Fibroblast of skin of right quadriceps (primary cell): ENCODE measurements at regions not wholly inside any gene's neighbourhood (a gene's known extent, or its start where the extent isn't known, plus 50 kb on each side); places are given as distances from the start of the nearest gene placed in this dataset.
"Not testable (repeated sequence)": the region's sequence is repeated elsewhere in the genome, so short reads cannot be mapped to it uniquely, and the experiment has no call there.

Experiments
- DNase-seq: peaks from one replicate; pipeline ENCODE4 v3.0.0-alpha.2; 2013

DNA sequence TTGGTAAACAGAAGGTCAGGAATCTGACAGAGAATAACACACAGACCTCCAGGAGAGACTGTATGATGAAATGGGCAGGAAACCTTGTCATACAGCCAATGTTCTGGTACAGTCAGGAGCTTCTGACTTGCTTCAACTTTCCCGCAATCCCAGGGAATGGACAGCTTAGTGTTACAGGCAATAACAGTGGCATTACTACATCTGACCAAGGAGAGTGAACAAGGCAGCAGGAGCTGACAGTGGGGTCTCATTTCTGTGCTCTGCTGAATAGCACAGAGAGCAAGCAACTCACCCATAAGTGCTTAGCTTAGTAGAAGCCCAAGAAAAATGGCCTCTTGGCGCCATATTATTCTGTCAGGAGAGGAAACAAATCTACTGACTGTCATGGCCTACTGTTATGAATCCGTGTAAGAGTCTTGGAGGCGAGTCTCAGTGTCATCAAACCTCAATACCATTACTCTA, 186.2 kb upstream of the MTPN start:
- DNase-seq = peak; percentile 3

DNA sequence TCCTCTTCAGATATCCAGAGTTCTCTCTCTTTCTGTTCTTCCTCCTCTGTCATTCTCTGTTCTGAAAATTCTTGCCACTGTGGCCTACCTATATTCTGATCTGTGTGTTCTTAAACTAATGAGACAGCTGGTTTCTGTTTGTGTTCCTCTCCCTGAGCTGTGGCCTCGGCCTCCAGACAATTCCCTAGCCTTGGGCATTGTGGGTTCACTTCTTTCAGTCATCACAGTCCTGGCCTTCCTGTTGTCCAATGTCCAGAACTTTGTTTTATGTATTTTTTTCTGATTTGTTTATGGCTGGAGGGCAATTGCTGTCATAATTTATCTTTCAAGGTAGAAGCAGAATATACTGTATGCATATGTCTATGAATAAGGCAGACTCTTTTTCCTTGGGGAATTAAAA, 173.2 kb upstream of the MTPN start:
- DNase-seq = no peak

DNA sequence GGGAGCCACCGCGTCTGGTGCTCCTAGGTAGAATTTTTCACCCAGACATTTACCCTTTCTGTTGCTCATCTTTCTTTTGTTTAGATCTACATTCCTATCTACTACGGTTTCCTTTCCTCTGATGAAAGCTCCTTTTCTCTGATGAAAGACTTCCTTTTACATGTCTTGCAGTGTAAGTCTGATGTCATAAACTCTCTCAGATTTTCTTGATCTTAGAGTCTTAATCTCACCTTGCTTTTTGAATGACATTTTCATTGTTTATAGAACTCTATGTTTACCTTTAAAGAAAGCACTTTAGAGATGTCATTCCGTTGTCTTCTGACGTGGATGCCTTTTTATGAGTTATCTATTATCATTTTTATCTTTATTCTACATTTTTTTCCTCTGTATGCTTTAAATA, 171.8 kb upstream of the MTPN start:
- DNase-seq = no peak

DNA sequence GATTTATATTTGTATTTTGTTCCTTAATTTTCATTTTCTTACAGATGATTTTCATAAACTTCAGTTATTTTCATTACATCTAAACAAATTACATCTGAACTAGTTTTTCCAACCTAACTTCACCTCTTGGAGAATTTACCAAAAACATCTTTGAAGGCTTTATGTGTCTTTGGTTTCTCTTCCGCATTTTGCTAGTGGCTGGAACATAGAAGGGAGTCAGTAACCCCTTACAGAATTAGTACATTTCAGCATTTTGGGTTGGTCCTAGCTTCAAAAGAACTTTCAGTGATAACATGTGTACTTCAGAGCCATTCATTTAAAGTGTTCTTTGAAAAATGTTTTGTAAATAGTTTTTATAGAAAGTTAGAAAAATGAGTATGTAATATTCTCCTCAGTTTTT, 169.8 kb upstream of the MTPN start:
- DNase-seq = no peak

DNA sequence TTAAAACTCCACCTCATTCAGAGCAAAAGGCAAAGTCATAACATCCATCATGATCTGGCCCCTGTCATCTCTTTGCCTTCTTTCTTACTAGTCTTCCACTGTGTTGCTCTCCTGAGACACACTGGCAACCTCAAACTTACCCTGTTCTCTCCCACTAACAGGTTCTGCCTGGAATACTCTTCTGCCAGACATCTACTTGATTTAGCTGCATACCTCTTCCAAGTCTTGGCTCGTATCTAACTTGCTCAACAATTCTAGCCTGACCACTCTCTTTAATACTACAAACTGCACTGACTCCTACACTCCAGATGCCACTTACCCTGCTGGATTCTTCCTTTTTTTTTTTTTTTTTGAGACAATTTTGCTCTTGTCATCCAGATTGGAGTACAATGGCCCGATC, 167.0 kb upstream of the MTPN start:
- no peak for DNase-seq

DNA sequence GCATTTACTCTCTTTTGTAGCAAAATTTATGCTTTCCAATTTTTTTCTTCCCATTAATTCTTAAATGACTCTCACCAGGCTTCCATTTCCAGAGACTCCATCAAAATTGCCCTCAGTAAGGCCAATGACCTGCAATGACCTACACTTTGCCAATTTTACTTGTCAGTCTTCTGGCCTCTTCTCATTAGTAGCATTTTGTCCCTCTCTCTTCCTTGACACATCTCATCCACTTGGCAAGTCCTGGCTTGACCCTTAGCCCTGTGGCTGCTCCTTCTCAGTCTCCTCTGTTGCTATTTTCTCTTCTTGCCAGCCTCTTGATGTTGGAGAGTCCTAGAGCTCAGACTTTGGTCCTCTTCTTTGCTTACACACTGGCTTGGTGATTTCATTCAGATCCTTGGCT, 166.1 kb upstream of the MTPN start:
- DNase-seq = no peak

DNA sequence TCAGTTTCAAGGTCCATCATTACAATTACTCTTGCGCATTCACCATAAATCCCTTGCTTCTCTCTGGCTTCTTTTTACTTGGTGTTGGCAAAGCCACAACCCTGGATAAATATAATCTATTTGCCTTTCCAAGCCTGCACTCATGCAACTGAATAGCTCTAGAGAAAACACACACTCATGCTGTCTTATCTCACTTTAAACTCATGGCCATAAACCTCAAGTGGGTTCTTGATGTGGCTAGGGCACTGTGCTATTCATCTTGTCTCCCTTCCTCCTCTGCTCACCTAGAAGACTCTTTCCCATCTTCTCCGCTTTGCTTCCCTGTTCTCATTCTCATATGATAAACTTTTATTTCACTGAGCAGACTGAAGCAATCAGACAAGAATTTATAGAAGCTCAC, 165.4 kb upstream of the MTPN start:
- DNase-seq = no peak

DNA sequence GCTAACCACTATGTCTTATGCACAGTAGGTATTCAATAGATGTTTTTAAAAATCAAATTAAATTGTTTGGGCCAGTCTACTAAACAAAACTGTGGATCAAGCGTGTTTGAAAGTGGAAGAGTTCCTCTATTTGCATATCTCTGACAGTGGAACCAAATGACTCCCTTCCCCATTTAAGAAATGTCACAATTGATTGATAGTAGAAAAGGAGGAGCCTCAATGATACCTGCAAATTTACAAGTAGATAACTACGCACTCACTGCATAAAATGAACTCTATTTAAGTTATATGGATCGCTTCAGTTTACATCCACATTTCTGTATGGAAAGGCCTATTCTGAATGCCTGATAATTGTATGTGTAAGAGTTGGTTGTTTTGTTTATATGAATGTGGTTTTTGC, 163.3 kb upstream of the MTPN start:
- no peak for DNase-seq

DNA sequence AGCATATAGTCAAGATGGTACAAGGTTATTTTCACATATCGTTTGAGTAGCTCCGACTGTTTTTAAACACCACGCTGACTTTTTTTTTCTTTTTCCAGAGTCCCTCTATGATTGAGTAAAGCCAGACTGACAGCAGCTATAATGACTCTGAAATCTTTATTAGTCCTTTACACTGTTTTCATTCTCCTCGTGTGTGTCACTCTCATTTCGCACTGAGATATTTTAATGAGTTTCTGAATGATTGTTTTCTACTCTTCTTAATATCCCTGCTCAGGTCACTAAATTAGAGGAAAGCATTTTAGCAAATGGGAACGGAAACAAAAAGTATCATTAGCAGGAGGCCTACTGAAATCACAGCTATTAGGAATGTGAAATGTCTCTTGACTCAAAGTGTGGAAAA, 162.3 kb upstream of the MTPN start:
- DNase-seq = no peak

DNA sequence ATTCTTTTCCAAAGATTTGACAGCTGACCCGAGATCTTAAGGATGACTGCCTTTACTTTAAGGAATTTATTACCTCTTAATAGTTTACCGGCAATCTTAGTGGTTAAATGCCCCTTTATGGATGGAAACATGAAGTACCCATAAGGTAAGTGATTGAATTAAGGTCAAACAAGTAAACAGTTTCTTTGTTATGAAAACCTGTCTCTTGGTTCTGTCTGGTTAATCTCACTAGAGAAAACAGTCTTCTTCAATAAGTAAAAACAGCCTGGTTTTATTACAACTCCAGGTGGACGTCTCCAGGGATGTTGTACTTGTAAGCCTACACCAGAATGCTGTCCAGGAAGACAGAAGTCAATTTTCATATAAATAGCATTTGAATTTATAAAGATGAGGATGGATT, 161.8 kb upstream of the MTPN start:
- no peak for DNase-seq

DNA sequence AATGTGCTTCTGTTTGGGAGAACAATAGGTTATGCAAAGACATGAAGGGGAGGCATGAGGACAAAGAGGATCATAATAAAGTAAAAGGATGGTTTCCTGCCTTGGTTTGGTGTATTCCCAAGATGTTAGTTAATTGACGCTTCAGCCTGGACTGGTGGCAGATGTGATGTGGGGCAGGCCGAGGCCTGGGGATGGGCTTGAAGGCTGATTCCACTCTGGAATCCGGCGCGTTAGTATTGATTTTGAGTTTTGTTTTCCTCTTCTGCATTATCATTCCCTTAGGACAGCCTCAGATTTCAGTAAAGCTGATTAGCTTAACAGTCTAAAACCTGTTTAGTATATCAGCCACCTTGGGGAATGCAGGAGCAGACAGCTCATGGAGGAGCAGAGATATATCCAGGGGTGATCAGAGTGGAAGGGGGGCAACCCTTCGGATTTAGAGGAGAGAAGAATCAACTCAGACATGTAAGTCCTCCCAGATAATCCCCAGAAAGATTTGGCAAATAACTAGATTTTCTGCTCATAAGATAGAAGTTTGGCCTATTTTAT, 159.8 kb upstream of the MTPN start:
- DNase-seq = no peak

DNA sequence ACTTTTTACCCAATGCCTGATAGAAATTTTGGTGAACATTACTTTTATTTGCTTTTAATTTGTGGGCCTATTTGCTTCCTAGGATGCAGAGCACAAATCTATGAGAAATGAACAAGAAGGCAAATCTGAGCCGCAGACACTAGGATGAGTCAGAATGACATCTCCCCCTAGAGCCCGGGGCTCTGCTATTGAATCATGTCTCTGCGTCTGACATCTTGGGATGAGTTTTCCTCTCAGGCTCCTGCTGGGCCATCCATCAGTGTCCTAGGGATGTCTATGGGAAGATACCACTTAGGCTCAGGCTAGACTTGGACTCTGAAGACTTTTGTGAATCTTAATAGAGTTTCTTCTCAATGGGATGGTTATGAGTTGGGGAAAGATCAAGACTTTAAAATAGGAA, 157.3 kb upstream of the MTPN start:
- DNase-seq = peak; percentile 47

DNA sequence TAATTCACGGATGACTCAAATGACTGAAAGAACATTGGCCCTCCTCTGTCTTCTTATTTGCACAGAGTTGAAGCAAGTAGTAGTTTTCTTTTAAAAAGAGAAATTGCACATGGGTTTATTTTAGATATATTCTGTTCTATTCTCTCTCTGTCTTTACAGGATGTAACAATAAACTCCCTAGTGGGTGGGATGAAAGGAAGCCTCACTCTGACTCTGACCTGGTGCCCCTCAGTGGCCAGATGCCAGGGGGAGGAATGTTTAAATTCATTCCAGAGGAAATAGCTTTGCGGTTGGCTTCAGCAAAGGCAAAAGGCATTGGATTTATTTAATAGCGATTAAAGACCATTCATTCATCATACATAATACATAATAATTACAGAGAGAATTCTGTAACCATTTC, 156.4 kb upstream of the MTPN start:
- peak; percentile 53 for DNase-seq

DNA sequence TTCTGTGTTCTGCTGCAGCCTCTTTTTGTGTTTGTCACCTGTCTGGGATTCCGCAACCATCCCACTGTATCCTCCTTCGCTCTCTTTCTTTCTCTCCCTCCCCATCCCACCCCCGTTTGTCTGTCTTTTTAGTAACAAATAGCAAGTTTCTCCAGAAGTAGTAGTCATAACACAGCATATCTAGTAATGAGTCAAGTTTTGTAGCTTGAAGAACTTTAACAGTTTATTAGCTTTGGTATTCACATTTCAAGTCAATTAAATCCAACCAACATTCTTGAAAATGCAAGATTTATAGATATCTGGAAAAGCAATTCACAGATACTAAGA, 154.1 kb upstream of the MTPN start:
- no peak for DNase-seq

DNA sequence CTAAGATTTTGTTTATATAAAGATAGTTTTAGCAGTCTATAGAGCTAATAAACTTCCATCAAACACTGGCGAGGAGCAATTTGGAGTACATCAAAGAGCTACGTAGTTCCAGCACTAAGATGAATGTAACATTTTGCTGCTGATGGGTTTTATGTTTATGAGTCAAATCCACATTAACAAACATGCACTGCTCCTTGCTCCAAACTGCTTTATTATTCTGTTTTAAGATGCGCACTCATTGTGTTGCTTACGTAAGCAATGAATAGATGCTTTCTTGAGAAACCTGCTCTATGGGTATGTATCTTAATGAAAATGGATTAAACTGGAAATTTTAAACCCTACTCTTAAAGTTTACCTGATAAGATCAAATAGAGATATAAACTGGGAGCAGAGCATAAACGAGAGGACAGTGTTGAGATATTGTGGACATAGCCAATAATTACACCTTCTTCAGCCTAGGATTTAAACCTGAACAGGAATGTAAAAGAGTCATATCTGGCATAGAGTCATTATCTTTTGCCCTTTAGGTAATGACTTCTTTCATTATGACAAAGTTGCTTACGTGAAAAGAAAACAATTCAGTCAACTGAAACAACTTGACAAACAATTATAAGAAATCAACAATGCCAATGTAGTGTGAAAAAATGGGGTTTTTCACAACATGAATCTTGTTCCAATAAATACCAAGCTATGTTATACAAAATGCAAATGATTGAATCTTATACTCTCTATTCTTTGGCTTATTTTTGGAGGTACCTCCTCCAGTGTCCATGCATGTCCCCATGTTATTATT, 153.5 kb upstream of the MTPN start:
- no peak for DNase-seq

DNA sequence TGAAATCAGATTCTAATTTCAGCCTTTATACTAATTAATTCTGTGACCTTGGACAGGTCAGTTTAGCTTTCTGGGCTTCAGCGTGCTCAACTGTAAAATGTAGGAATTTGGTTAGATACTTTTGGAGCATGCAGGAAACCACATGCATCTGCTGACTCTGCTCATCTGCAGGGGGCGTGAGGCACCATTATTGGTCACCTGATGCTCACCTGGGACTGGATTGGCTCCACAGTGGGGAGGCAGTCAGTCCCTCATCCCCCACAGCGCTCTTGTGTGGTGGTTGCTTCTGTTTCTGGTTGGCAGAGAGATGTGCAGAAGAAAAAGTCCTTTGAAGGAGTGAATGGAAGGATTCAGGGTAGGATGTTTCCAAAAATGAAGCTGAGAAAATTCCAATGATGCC, 150.9 kb upstream of the MTPN start:
- DNase-seq = no peak

DNA sequence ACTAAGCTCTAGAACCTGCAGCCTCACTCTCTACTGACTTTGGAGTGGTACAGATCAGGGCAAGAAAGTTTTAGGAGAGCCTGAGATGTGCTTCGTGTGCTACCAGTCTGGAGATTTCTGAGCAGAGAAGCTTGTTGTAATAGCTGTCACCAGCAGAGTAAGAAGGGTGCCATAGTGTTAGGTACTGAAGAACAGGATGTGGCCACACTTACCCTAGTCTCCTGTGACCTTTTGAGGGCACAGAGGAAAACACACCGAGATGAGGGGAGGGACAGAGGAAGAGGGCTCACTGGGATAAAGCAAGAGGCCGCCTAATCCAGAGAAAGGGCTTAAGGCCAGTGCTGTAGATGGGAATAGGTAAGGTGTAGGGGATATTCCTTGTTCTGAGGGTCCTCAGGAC, 146.2 kb upstream of the MTPN start:
- no peak for DNase-seq

DNA sequence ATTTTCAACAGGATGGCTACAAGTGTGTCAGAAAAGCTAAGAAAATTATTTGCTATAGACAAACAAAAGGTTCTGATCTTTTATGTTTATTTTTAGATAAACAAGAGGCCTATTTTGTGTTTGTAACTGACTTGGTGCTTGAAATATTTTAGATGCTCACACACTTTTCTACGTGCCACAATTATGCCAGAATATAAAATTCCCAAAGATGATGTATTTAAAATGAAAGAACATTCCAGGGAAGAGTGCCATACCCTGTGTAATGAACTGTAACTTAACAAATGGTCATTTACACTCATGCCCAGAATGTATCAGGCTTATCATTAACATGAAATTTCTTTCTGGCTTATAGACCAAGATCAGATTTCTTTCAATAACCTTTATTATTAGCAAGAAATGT, 144.9 kb upstream of the MTPN start:
- no peak for DNase-seq

DNA sequence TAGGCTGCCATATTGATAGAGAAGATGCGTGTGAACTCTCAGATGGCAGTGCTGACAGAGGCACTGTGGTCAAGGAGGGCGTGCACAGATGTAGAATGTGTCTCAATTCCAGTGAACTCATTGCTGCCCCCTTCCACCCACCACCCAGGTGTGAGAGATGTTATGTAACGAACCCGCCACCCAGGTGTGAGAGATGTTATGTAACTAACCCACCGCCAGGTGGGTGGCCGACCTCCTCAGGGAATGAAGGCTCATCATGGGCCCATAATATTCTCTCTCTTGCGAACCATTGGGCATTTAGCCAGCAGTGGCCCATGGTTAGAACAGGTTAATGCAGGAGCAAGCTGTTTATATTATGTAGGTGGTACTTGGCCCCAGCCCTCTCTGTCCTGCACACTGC, 140.4 kb upstream of the MTPN start:
- DNase-seq = no peak

DNA sequence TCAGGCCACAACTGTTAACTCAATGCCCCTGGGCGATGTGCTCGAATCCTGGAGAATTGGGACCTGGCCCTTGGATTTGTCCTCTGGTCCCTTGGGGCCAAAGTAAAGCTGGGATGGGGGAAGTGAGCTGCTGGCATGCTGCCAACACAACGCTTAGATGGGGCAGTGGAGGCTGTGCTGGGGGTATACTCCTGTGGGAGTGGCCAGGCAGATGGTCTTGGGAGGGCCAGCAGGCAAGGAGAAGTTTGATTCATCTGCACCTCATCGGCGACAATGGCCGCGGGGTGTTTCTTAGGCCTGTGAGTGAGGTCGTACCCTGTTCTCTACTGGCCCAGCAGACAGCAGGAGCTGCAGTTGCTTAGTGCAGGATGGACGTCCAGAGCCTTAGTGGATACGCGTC, 139.0 kb upstream of the MTPN start:
- DNase-seq = no peak

DNA sequence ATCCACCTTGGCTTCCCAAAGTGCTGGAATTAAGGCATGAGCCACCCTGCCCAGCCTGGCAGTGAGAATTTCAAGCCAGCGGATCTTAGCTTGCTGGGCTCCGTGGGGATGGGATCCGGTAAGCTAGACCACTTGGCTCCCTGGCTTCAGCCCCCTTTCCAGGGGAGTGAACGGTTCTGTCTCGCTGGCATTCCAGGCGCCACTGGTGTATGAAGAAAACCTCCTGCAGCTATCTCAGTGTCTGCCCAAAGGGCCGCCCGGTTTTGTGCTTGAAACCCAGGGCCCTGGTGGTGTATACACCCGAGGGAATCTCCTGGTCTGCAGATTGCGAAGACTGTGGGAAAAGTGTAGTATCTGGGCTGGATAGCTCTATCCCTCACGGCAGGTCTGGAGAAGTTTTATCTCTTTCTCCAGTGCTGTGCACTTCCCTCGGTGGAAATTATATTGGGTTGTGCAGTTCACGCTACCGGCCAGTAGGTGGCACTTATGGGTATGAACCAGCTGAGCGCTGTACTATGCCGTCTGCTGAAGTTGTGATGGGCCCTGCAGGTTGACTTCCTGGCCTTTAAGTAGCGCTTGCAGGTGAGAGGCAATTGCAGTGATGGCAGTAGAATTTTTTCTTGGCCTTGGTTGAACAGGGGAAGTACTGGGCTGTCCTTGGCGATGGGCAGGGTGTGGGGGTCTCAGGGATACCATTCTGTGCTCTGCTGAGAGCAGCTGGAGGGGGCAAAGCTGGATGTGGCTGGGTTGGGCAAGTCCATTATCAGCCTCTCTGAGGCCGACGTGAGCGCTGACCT, 138.0 kb upstream of the MTPN start:
- DNase-seq = peak; percentile 11

DNA sequence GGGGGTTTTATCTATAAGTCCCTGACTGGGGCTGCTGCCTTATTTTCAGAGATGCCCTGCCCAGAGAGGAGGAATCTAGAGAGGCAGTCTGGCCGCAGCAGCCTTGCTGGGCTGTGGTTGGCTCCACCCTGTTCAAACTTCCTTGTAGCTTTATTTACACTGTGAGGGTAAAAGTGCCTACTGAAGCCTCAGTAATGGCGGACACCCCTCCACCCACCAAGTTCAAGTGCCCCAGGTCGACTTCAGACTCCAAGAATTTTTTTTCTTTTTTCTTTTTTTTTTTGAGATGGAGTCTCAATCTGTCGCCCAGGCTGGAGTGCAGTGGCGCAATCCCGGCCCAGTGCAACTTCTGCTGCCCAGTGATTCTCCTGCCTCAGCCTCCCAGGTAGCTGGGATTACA, 137.3 kb upstream of the MTPN start:
- DNase-seq = not testable (repeated sequence)

DNA sequence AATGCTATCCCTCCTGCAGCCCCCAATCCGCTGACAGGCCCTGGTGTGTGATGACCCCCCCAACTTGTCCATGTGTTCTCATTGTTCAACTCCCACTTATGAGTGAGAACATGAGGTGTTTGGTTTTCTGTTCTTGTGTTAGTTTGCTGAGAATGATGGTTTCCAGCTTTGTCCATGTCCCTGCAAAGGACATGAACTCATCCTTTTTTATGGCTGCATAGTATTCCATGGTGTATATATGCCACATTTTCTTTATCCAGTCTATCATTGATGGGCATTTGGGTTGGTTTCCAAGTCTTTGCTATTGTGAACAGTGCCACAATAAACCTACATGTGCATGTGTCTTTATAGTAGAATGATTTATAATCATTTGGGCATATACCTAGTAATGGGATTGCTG, 131.9 kb upstream of the MTPN start:
- not testable (repeated sequence) for DNase-seq

DNA sequence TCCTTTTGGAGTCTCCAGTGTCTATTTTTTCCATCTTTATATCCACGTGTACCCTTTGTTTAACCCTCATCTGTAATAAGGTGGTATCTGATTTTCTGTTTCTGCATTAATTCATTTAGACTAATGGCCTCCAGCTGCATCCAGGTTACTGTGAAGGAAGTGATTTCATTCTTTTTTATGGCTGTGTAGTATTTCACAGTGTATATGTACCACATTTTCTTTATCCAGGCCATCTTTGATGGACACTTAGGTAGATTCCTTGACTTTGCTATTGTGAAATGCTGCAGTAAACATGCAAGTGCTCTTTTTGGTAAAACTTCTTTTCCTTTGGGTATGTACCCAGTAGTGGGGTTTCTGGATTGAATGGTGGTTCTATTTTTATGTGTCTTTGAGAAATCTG, 128.0 kb upstream of the MTPN start:
- no peak for DNase-seq

DNA sequence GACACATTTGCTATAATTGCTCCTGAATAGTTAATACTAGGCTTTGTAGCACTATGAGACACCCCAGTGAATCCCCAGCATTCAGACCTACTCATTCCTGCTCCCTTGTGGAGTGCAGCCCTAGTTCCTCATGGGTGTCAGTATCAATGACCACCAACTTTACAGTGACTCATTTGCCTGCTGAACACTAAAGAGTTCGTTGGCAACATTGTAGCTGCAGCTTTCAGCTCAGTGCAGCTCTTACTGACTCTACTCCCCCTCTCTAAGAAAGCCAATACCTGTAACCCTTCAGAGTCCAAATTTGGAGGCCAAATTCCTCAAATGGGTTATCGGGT, 127.1 kb upstream of the MTPN start:
- no peak for DNase-seq
